H9 (cell line): ENCODE measurements at regions not wholly inside any gene's neighbourhood (a gene's known extent, or its start where the extent isn't known, plus 50 kb on each side); places are given as distances from the start of the nearest gene placed in this dataset.
A peak's percentile ranks its signal among the peaks of the same experiment; 100 is the strongest.

ENCODE experiments used
- DNase-seq: peaks from one replicate; pipeline ENCODE4 v3.0.0-alpha.2; 2017
- H2AFZ ChIP-seq: one replicate; pipeline ENCODE4 v1.6.1; 2013; ENCODE audit warnings: mild to moderate bottlenecking, low read length, control low read depth, moderate library complexity
- H2AK5ac ChIP-seq: 2 replicates; pipeline ENCODE4 v1.6.1; 2013; ENCODE audit warnings: low read length, control low read depth, mixed read lengths; ENCODE audit not compliant: insufficient read length
- H2BK120ac ChIP-seq: one replicate; pipeline ENCODE4 v1.6.1; 2013; ENCODE audit warnings: low read depth, mild to moderate bottlenecking, low read length, control low read depth, inconsistent platforms; ENCODE audit not compliant: poor library complexity, severe bottlenecking
- H2BK12ac ChIP-seq: 2 replicates; pipeline ENCODE4 v1.6.1; 2013; ENCODE audit warnings: low read length, control low read depth, mixed read lengths, low read depth; ENCODE audit not compliant: insufficient read length
- H2BK15ac ChIP-seq: 2 replicates; pipeline ENCODE4 v1.6.1; 2013; ENCODE audit warnings: low read depth, low read length, control low read depth
- H2BK20ac ChIP-seq: one replicate; pipeline ENCODE4 v1.6.1; 2013; ENCODE audit warnings: low read depth, mild to moderate bottlenecking, low read length, control low read depth, inconsistent platforms; ENCODE audit not compliant: poor library complexity, severe bottlenecking
- H2BK5ac ChIP-seq: 2 replicates; pipeline ENCODE4 v1.6.1; 2013; ENCODE audit warnings: low read length, control low read depth, mixed read lengths; ENCODE audit not compliant: insufficient read length
- H3K14ac ChIP-seq: 2 replicates; pipeline ENCODE4 v1.6.1; 2013; ENCODE audit warnings: low read length, control low read depth; ENCODE audit not compliant: insufficient read depth
- H3K18ac ChIP-seq: 2 replicates; pipeline ENCODE4 v1.6.1; 2013; ENCODE audit warnings: low read depth, mild to moderate bottlenecking, mixed read lengths, low read length, control low read depth; ENCODE audit not compliant: insufficient read length
- H3K23ac ChIP-seq: 2 replicates; pipeline ENCODE4 v1.6.1; 2013; ENCODE audit warnings: low read length, control low read depth, mixed read lengths, low read depth; ENCODE audit not compliant: insufficient read length
- H3K23me2 ChIP-seq: 2 replicates; pipeline ENCODE4 v1.6.1; 2013; ENCODE audit warnings: low read depth, mild to moderate bottlenecking, mixed read lengths, low read length, control low read depth; ENCODE audit not compliant: insufficient read length, poor library complexity, severe bottlenecking
- H3K27ac ChIP-seq: 2 replicates; pipeline ENCODE4 v1.5.1; 2013; ENCODE audit warnings: low read length, control low read depth, mixed read lengths, low read depth; ENCODE audit not compliant: insufficient read length
- H3K27me3 ChIP-seq: 2 replicates; pipeline ENCODE4 v1.6.1; 2013; ENCODE audit warnings: low read length, control low read depth, inconsistent platforms; ENCODE audit not compliant: insufficient read depth
- H3K4ac ChIP-seq: 2 replicates; pipeline ENCODE4 v1.6.1; 2013; ENCODE audit warnings: low read depth, mild to moderate bottlenecking, control low read depth, inconsistent platforms, low read length, moderate library complexity
- H3K4me1 ChIP-seq: 2 replicates; pipeline ENCODE4 v1.6.1; 2013; ENCODE audit warnings: low read length, control low read depth, inconsistent platforms; ENCODE audit not compliant: insufficient read depth
- H3K4me2 ChIP-seq: 2 replicates; pipeline ENCODE4 v1.6.1; 2013; ENCODE audit warnings: low read length, control low read depth, mixed read lengths; ENCODE audit not compliant: insufficient read length, insufficient read depth
- H3K56ac ChIP-seq: 2 replicates; pipeline ENCODE4 v1.6.1; 2013; ENCODE audit warnings: low read depth, mild to moderate bottlenecking, mixed read lengths, low read length, control low read depth; ENCODE audit not compliant: insufficient read length
- H3K79me1 ChIP-seq: 2 replicates; pipeline ENCODE4 v1.6.1; 2013; ENCODE audit warnings: low read depth, mild to moderate bottlenecking, moderate library complexity, low read length, control low read depth, inconsistent platforms; ENCODE audit not compliant: insufficient read depth, poor library complexity, severe bottlenecking
- H3K79me2 ChIP-seq: 2 replicates; pipeline ENCODE4 v1.6.1; 2013; ENCODE audit warnings: low read length, control low read depth, inconsistent platforms; ENCODE audit not compliant: insufficient read depth
- H3K9ac ChIP-seq: 2 replicates; pipeline ENCODE4 v1.6.1; 2013; ENCODE audit warnings: low read length, control low read depth, mixed read lengths; ENCODE audit not compliant: insufficient read length; ENCODE audit errors: extremely low read depth
- H3K9me3 ChIP-seq: one replicate; pipeline ENCODE4 v1.6.1; 2013; ENCODE audit warnings: low read depth, low read length, inconsistent platforms; ENCODE audit not compliant: control insufficient read depth
- H3T11ph ChIP-seq: one replicate; pipeline ENCODE4 v1.6.1; 2013; ENCODE audit warnings: mild to moderate bottlenecking, low read length, control low read depth, inconsistent platforms
- H4K20me1 ChIP-seq: one replicate; pipeline ENCODE4 v1.6.1; 2013; ENCODE audit not compliant: control insufficient read depth, insufficient read length, insufficient read depth
- H4K5ac ChIP-seq: 2 replicates; pipeline ENCODE4 v1.6.1; 2013; ENCODE audit warnings: low read depth, mild to moderate bottlenecking, mixed read lengths, low read length, control low read depth; ENCODE audit not compliant: insufficient read length
- H4K8ac ChIP-seq: replicated peaks from 2 replicates; pipeline ENCODE4 v1.6.1; 2013; ENCODE audit warnings: low read length, control low read depth, mixed read lengths, low read depth; ENCODE audit not compliant: insufficient read length
- H4K91ac ChIP-seq: 2 replicates; pipeline ENCODE4 v1.6.1; 2013; ENCODE audit warnings: low read depth, mild to moderate bottlenecking, moderate library complexity, mixed read lengths, low read length, control low read depth; ENCODE audit not compliant: insufficient read length
- H3K27ac Mint-ChIP-seq, 3 experiments: 2 replicates in 2 of 3; 3 replicates in 1 of 3; pipeline ENCODE4 v1.8.0; 2020 to 2021; ENCODE audit warnings: mixed read lengths in 3 of 3, mild to moderate bottlenecking in 1 of 3, moderate library complexity in 1 of 3
- H3K27me3 Mint-ChIP-seq: 2 replicates; pipeline ENCODE4 v1.8.0; 2021; ENCODE audit warnings: low read depth, mild to moderate bottlenecking, moderate library complexity, mixed read lengths
- H3K36me3 Mint-ChIP-seq, 3 experiments: 2 replicates in 2 of 3; 3 replicates in 1 of 3; pipeline ENCODE4 v1.8.0; 2020 to 2021; ENCODE audit warnings: low read depth in 3 of 3, mixed read lengths in 3 of 3; ENCODE audit not compliant: insufficient read depth in 1 of 3
- H3K4me1 Mint-ChIP-seq, 2 experiments: 2 replicates each; pipeline ENCODE4 v1.8.0; 2020; ENCODE audit warnings: mixed read lengths in 2 of 2
- H3K4me3 Mint-ChIP-seq, 2 experiments: 2 replicates in 1 of 2; 3 replicates in 1 of 2; pipeline ENCODE4 v1.8.0; 2020 to 2021; ENCODE audit warnings: mild to moderate bottlenecking in 2 of 2, mixed read lengths in 2 of 2, moderate library complexity in 1 of 2
- H3K9me3 Mint-ChIP-seq, 2 experiments: 2 replicates in 1 of 2; 3 replicates in 1 of 2; pipeline ENCODE4 v1.8.0; 2020; ENCODE audit warnings: mild to moderate bottlenecking in 2 of 2, mixed read lengths in 2 of 2, moderate library complexity in 1 of 2
- CTCF ChIP-seq: fragments of 200-600 bp; sonication (generic); conservative IDR thresholded peaks from 3 replicates; pipeline ENCODE4 v1.8.0; 2021; ENCODE audit warnings: antibody characterized with exemption, mild to moderate bottlenecking
- WGBS: extraction: QIAGEN DNeasy Blood & Tissue Kit; methylation state at CpG from one replicate; pipeline ENCODE4 v1.1.7; 2013; ENCODE audit warnings: missing lambda C conversion rate, low lambda C conversion rate, mixed read lengths; ENCODE audit not compliant: insufficient read length; ENCODE audit errors: extremely low coverage; 5-methylcytosine and 5-hydroxymethylcytosine counted together

- Histone ChIP-seq H3T11ph (no peak overlapping the region), H2BK15ac (no peak overlapping the region), H3K4ac (no peak overlapping the region), H4K8ac (no peak overlapping the region), H3K18ac (no peak overlapping the region), H2AK5ac (no peak overlapping the region), H3K27ac (no peak overlapping the region), H3K4me1 (0 out of 2 replicates have a peak, but pooled peaks cover 2% of the 10 kb centered on the region), H2BK120ac (no peak overlapping the region), H4K91ac (no peak overlapping the region), H3K79me1 (no peaks in the 10 kb centered on the region), H2BK5ac (no peak overlapping the region), H3K27me3 (no peaks in the 10 kb centered on the region), H2AFZ (no peak overlapping the region), H3K9ac (no peak overlapping the region), H2BK12ac (no peak overlapping the region), H4K5ac (no peak overlapping the region), H2BK20ac (no peak overlapping the region), H3K23me2 (no peaks in the 10 kb centered on the region), H3K79me2 (no peaks in the 10 kb centered on the region), H3K9me3 (no peaks in the 10 kb centered on the region), H4K20me1 (no peaks in the 10 kb centered on the region), H3K23ac (no peak overlapping the region), H3K56ac (no peak overlapping the region), H3K14ac (no peak overlapping the region), H3K4me2 (no peak overlapping the region)
- no peak; the same call in 2 of the 3 replicates for TF ChIP-seq CTCF
- peaks cover 0 to 5% (median 0%) of the 10 kb centered on the region in 3 experiments; a peak in 3 of 7 replicates for H3K36me3 Mint-ChIP-seq
- WGBS: no CpG with 5 or more reads among the region's 2 CpGs
- H3K4me1 Mint-ChIP-seq: peaks cover 11 to 21% of the 10 kb centered on the region in 2 experiments
- no peak overlapping the region for H3K4me3 Mint-ChIP-seq
- peaks cover 3% of the 10 kb centered on the region; the same call in 1 of the 2 replicates for H3K27me3 Mint-ChIP-seq
- H3K27ac Mint-ChIP-seq: peak overlapping the region in 1 of 3 experiments; percentile 18; a peak in 1 of 7 replicates
- no peaks in the 10 kb centered on the region for H3K9me3 Mint-ChIP-seq
- peak; percentile 25 for DNase-seq
These were observed 432.1 kb upstream of the NR3C2 start for GRCh38 chr4:148874331-148874730.
